ENCODE measurements at regions not wholly inside any gene's neighbourhood (a gene's known extent, or its start where the extent isn't known, plus 50 kb on each side); places are given as distances from the start of the nearest gene placed in this dataset.

DNA sequence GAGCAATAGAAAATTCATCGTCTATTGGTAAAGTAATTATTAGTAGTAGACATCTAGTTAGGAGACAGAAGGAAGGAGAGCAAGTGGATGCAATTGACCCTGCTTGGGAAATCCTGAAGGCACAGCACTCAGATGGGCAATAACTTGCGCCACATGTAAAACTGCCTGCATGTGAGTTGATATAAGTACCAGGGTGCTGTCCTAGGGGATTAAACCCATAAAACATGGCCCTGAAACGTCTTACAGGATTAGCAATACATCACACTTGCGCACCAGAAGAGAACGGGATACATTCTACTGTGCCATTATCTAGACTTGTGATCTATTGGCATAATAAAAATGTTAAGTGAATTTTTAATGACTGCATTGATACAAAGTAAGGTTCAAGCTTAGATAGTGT is 277.5 kb upstream of the LYPLAL1 start (continued):
- TF ChIP-seq, protein P1, sequence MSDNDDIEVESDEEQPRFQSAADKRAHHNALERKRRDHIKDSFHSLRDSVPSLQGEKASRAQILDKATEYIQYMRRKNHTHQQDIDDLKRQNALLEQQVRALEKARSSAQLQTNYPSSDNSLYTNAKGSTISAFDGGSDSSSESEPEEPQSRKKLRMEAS (IDR thresholded peaks at IDR 0.05) = no peak
- TF ChIP-seq EHMT2 (IDR thresholded peaks at IDR 0.05; ENCODE audit: low read depth) = no peak
- TF ChIP-seq JUNB (IDR thresholded peaks at IDR 0.05) = no peak
- TF ChIP-seq ZFP36 (IDR thresholded peaks at IDR 0.05; ENCODE audit: borderline replicate concordance, partially characterized antibody) = no peak
- no peak for TF ChIP-seq CEBPB (IDR thresholded peaks at IDR 0.05)
- no peak for TF ChIP-seq HOXA7 (CRISPR knock-in tag; IDR thresholded peaks at IDR 0.05)

DNA sequence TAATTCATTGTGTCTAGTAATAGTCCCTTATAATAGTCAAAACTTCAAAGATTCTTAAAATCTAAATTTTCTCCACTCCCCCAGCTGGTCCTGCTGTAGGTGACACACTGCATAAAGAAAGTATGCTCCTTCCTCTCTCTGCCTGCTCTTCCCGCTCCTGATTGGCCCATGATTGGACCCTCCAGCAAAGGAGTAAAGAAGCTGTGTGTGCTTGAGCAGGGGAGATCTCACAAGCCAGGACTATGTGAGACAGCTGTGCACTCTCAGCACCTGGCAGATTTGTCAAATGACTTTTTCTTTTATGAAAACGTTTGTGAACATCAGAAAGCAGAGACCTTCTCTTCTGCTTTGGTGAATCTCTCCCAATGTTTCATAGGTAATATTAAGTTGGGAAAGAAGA is 274.8 kb upstream of the LYPLAL1 start:
- ATAC-seq = no peak
- DNase-seq (ENCODE audit: low read depth in 1 of 2, low spot score in 1 of 2) = no peak
- H3K9me3 ChIP-seq = no peaks in the 10 kb centered on the region
- no peak for FAIRE-seq
- ChIA-PET CTCF (no interaction called here), POLR2A (no interaction called here)
- no peak overlapping the region for H3K27ac ChIP-seq
- H3K4me3 ChIP-seq = no peak overlapping the region
- TF ChIP-seq MAZ (IDR thresholded peaks at IDR 0.05; ENCODE audit: borderline replicate concordance, low read depth, low read length) = no peak
- TF ChIP-seq, protein P1 (IDR thresholded peaks at IDR 0.05) = no peak
- no peak for TF ChIP-seq TP53 (CRISPR knock-in tag; IDR thresholded peaks at IDR 0.05)
- no peak for TF ChIP-seq ZFP36 (IDR thresholded peaks at IDR 0.05; ENCODE audit: borderline replicate concordance, partially characterized antibody)
- TF ChIP-seq ZNF302 (CRISPR knock-in tag; IDR thresholded peaks at IDR 0.05) = no peak
- TF ChIP-seq FOXS1 (CRISPR knock-in tag; IDR thresholded peaks at IDR 0.05) = no peak
- TF ChIP-seq HDAC2 (IDR thresholded peaks at IDR 0.05) = no peak
- no peak for TF ChIP-seq ESRRA (IDR thresholded peaks at IDR 0.05; ENCODE audit: borderline replicate concordance, low read length)
- no peak for TF ChIP-seq NR3C1 (IDR thresholded peaks at IDR 0.05)
- no peak for TF ChIP-seq CEBPB (IDR thresholded peaks at IDR 0.05)
- TF ChIP-seq, protein P2, sequence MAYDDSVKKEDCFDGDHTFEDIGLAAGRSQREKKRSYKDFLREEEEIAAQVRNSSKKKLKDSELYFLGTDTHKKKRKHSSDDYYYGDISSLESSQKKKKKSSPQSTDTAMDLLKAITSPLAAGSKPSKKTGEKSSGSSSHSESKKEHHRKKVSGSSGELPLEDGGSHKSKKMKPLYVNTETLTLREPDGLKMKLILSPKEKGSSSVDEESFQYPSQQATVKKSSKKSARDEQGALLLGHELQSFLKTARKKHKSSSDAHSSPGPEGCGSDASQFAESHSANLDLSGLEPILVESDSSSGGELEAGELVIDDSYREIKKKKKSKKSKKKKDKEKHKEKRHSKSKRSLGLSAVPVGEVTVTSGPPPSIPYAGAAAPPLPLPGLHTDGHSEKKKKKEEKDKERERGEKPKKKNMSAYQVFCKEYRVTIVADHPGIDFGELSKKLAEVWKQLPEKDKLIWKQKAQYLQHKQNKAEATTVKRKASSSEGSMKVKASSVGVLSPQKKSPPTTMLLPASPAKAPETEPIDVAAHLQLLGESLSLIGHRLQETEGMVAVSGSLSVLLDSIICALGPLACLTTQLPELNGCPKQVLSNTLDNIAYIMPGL (CRISPR knock-in tag; IDR thresholded peaks at IDR 0.05; ENCODE audit: borderline replicate concordance) = no peak
- TF ChIP-seq CBX8 (IDR thresholded peaks at IDR 0.05) = no peak
- no peak for TF ChIP-seq FOSB (CRISPR knock-in tag; IDR thresholded peaks at IDR 0.05)
- no peak for TF ChIP-seq KDM1A (IDR thresholded peaks at IDR 0.05; ENCODE audit: low read depth)
- no peak for TF ChIP-seq TFCP2L1 (CRISPR knock-in tag; IDR thresholded peaks at IDR 0.05)
- no peaks in the 10 kb centered on the region for H3K4me1 ChIP-seq
- H3K4me2 ChIP-seq = no peak overlapping the region
- 49% methylated on average over 2 of the region's 2 CpGs for WGBS (ENCODE audit: missing lambda C conversion rate)

DNA sequence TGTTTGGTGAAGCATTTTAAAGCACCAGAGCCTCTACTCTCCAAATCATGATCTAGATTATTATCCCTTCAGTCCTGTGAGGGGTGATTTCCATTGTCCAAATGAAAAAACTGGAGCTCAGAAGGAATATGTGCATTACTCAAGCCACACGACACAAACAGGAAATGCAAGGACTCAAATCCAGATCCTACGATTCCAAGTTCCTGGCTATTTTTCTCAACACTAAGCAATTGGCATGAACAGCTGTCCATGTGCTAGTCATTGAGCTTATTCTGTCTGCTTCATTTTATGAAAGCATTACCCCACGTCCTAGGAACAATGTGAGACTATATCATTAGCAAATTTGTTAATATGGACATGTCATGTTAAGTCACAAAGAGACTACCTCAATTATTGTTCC is 273.1 kb upstream of the LYPLAL1 start:
- ChIA-PET CTCF (interaction anchor here (0.7 to 1.4 kb wide), 2 partner anchors 12 to 485 kb away, joined by 3 to 4 read pairs; no protein-coding TSS in a partner anchor), POLR2A (no interaction called here)
- WGBS (ENCODE audit: missing lambda C conversion rate) = 67% methylated on average over 3 of the region's 3 CpGs
- Histone ChIP-seq H3K9me3 (no peaks in the 10 kb centered on the region), H3K4me2 (no peak overlapping the region), H3K27ac (no peak overlapping the region), H3K4me1 (no peaks in the 10 kb centered on the region), H3K4me3 (no peak overlapping the region)
- DNase-seq (ENCODE audit: low read depth in 1 of 2, low spot score in 1 of 2) = no peak
- FAIRE-seq = no peak
- no peak for ATAC-seq
- TF ChIP-seq, protein P2 (CRISPR knock-in tag; IDR thresholded peaks at IDR 0.05; ENCODE audit: borderline replicate concordance) = no peak
- TF ChIP-seq, protein P3, sequence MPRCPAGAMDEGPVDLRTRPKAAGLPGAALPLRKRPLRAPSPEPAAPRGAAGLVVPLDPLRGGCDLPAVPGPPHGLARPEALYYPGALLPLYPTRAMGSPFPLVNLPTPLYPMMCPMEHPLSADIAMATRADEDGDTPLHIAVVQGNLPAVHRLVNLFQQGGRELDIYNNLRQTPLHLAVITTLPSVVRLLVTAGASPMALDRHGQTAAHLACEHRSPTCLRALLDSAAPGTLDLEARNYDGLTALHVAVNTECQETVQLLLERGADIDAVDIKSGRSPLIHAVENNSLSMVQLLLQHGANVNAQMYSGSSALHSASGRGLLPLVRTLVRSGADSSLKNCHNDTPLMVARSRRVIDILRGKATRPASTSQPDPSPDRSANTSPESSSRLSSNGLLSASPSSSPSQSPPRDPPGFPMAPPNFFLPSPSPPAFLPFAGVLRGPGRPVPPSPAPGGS (IDR thresholded peaks at IDR 0.05) = no peak
- TF ChIP-seq SMC3 (IDR thresholded peaks at IDR 0.05) (no peak), PHF8 (IDR thresholded peaks at IDR 0.05; ENCODE audit: borderline replicate concordance, low read depth) (no peak), JUNB (IDR thresholded peaks at IDR 0.05) (no peak), TFCP2L1 (CRISPR knock-in tag; IDR thresholded peaks at IDR 0.05) (no peak), EP300 (IDR thresholded peaks at IDR 0.05) (no peak)
- TF ChIP-seq, protein P4, sequence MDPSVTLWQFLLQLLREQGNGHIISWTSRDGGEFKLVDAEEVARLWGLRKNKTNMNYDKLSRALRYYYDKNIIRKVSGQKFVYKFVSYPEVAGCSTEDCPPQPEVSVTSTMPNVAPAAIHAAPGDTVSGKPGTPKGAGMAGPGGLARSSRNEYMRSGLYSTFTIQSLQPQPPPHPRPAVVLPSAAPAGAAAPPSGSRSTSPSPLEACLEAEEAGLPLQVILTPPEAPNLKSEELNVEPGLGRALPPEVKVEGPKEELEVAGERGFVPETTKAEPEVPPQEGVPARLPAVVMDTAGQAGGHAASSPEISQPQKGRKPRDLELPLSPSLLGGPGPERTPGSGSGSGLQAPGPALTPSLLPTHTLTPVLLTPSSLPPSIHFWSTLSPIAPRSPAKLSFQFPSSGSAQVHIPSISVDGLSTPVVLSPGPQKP (IDR thresholded peaks at IDR 0.05; ENCODE audit: low read depth, low read length) = no peak
- TF ChIP-seq, protein P5, sequence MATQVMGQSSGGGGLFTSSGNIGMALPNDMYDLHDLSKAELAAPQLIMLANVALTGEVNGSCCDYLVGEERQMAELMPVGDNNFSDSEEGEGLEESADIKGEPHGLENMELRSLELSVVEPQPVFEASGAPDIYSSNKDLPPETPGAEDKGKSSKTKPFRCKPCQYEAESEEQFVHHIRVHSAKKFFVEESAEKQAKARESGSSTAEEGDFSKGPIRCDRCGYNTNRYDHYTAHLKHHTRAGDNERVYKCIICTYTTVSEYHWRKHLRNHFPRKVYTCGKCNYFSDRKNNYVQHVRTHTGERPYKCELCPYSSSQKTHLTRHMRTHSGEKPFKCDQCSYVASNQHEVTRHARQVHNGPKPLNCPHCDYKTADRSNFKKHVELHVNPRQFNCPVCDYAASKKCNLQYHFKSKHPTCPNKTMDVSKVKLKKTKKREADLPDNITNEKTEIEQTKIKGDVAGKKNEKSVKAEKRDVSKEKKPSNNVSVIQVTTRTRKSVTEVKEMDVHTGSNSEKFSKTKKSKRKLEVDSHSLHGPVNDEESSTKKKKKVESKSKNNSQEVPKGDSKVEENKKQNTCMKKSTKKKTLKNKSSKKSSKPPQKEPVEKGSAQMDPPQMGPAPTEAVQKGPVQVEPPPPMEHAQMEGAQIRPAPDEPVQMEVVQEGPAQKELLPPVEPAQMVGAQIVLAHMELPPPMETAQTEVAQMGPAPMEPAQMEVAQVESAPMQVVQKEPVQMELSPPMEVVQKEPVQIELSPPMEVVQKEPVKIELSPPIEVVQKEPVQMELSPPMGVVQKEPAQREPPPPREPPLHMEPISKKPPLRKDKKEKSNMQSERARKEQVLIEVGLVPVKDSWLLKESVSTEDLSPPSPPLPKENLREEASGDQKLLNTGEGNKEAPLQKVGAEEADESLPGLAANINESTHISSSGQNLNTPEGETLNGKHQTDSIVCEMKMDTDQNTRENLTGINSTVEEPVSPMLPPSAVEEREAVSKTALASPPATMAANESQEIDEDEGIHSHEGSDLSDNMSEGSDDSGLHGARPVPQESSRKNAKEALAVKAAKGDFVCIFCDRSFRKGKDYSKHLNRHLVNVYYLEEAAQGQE (IDR thresholded peaks at IDR 0.05) = no peak
- TF ChIP-seq, protein P6, sequence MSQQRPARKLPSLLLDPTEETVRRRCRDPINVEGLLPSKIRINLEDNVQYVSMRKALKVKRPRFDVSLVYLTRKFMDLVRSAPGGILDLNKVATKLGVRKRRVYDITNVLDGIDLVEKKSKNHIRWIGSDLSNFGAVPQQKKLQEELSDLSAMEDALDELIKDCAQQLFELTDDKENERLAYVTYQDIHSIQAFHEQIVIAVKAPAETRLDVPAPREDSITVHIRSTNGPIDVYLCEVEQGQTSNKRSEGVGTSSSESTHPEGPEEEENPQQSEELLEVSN (IDR thresholded peaks at IDR 0.05; ENCODE audit: borderline replicate concordance, low read depth) = no peak
